ENCODE measurements at regions not wholly inside any gene's neighbourhood (a gene's known extent, or its start where the extent isn't known, plus 50 kb on each side); places are given as distances from the start of the nearest gene placed in this dataset.

- intact Hi-C loops (cut with micrococcal nuclease; ENCODE audit: unreplicated experiment): no loop called here
- no peaks in the 10 kb centered on the region for H3K36me3 ChIP-seq (ENCODE audit: control insufficient read depth, insufficient read depth, low read length)
These were observed 321.4 kb downstream of the CDH2 start for GRCh38 chr18:27855486-27855885.

GRCh38 chr18:27854631-27855030 lies 322.3 kb downstream of the CDH2 start:
- in situ Hi-C loops (cut with HindIII; ENCODE audit: low pct_unique_long_range_greater_than_20kb, low sequenced_read_pairs) (no loop called here), intact Hi-C loops (cut with micrococcal nuclease; ENCODE audit: unreplicated experiment) (no loop called here)
- H3K27me3 ChIP-seq (ENCODE audit: control insufficient read depth, insufficient read depth, low read length): no peaks in the 10 kb centered on the region
- ATAC-seq: no peak
- H3K4me1 ChIP-seq (ENCODE audit: control insufficient read depth, insufficient read depth, low read length): no peaks in the 10 kb centered on the region
- H3K36me3 ChIP-seq (ENCODE audit: control insufficient read depth, insufficient read depth, low read length): no peaks in the 10 kb centered on the region
- TF ChIP-seq CTCF (IDR thresholded peaks at IDR 0.05) (no peak), TCF7L2 (IDR thresholded peaks at IDR 0.05; ENCODE audit: low read depth, low read length) (no peak), POLR2AphosphoS5 (IDR thresholded peaks at IDR 0.05; ENCODE audit: low read depth, low read length) (no peak), SIN3A (IDR thresholded peaks at IDR 0.05; ENCODE audit: borderline replicate concordance, insufficient read depth, low read depth, low read length) (no peak)
- H3K27ac ChIP-seq (ENCODE audit: low read length): no peak overlapping the region
- BruUV-seq (replicated peaks): no TSS peak
- no peak overlapping the region for H3K4me3 ChIP-seq (ENCODE audit: low read depth in 2 of 2, low read length in 2 of 2)
- CTCF ChIA-PET: no interaction called here
- DNase-seq (ENCODE audit: low read depth, low spot score): no peak
- no peaks in the 10 kb centered on the region for H3K9me3 ChIP-seq (ENCODE audit: control insufficient read depth, insufficient read depth, low read depth, low read length)
- POLR2A ChIA-PET: no interaction called here

More at GRCh38 chr18:27855486-27855885, 321.4 kb downstream of the CDH2 start:
- H3K27ac ChIP-seq (ENCODE audit: low read length): no peak overlapping the region
- ChIA-PET CTCF (no interaction called here), POLR2A (no interaction called here)
- DNase-seq (ENCODE audit: low read depth, low spot score): no peak
- H3K9me3 ChIP-seq (ENCODE audit: control insufficient read depth, insufficient read depth, low read depth, low read length): no peaks in the 10 kb centered on the region
- ATAC-seq: no peak
- no peak overlapping the region for H3K4me3 ChIP-seq (ENCODE audit: low read depth in 2 of 2, low read length in 2 of 2)
- no peaks in the 10 kb centered on the region for H3K27me3 ChIP-seq (ENCODE audit: control insufficient read depth, insufficient read depth, low read length)
- H3K4me1 ChIP-seq (ENCODE audit: control insufficient read depth, insufficient read depth, low read length): no peaks in the 10 kb centered on the region
- BruUV-seq (replicated peaks): no TSS peak
- TF ChIP-seq TCF7L2 (IDR thresholded peaks at IDR 0.05; ENCODE audit: low read depth, low read length) (no peak), CTCF (IDR thresholded peaks at IDR 0.05) (no peak), SIN3A (IDR thresholded peaks at IDR 0.05; ENCODE audit: borderline replicate concordance, insufficient read depth, low read depth, low read length) (no peak), REST (IDR thresholded peaks at IDR 0.05; ENCODE audit: insufficient read depth in 1 of 2, low read depth in 2 of 2, low read length in 1 of 2) (no peak), POLR2AphosphoS5 (IDR thresholded peaks at IDR 0.05; ENCODE audit: low read depth, low read length) (no peak)
- in situ Hi-C loops (cut with HindIII; ENCODE audit: low pct_unique_long_range_greater_than_20kb, low sequenced_read_pairs): no loop called here

All from Panc1 (cell line).